ENCODE measurements at regions not wholly inside any gene's neighbourhood (a gene's known extent, or its start where the extent isn't known, plus 50 kb on each side); places are given as distances from the start of the nearest gene placed in this dataset.
"Not testable (repeated sequence)": the region's sequence is repeated elsewhere in the genome, so short reads cannot be mapped to it uniquely, and the experiment has no call there.

- intact Hi-C loops (cut with DNase I), result no loop called here
- TF ChIP-seq CTCF (IDR thresholded peaks at IDR 0.05), result no peak
- no peaks in the 10 kb centered on the region for H3K27me3 ChIP-seq
- no peak overlapping the region for H3K27ac ChIP-seq
- H3K9ac ChIP-seq (ENCODE audit: low read depth in 2 of 2, low read length in 2 of 2), result no peak overlapping the region
- no peak overlapping the region for H3K4me3 ChIP-seq
- H3K36me3 ChIP-seq, result no peaks in the 10 kb centered on the region
- H3K4me1 ChIP-seq, result no peaks in the 10 kb centered on the region
- DNase-seq, result no peak
- H3K9me3 ChIP-seq, result no peaks in the 10 kb centered on the region
Observed at GRCh38 chr6:16822975-16823717, 61.9 kb upstream of the ATXN1 start.

- Histone ChIP-seq H3K27ac (no peak overlapping the region), H3K9ac (ENCODE audit: low read depth in 2 of 2, low read length in 2 of 2) (no peak overlapping the region), H3K36me3 (no peaks in the 10 kb centered on the region), H3K4me3 (no peak overlapping the region), H3K4me1 (no peaks in the 10 kb centered on the region), H3K27me3 (no peaks in the 10 kb centered on the region), H3K9me3 (no peaks in the 10 kb centered on the region)
- no peak for TF ChIP-seq CTCF (IDR thresholded peaks at IDR 0.05)
- intact Hi-C loops (cut with DNase I), result no loop called here
- no peak for DNase-seq
Observed at GRCh38 chr6:16822529-16822928, 61.3 kb upstream of the ATXN1 start.

- H3K4me1 ChIP-seq, result no peaks in the 10 kb centered on the region
- H3K36me3 ChIP-seq, result no peaks in the 10 kb centered on the region
- TF ChIP-seq CTCF (IDR thresholded peaks at IDR 0.05), result no peak
- DNase-seq, result no peak
- H3K9me3 ChIP-seq, result no peaks in the 10 kb centered on the region
- H3K9ac ChIP-seq (ENCODE audit: low read depth in 2 of 2, low read length in 2 of 2), result no peak overlapping the region
- intact Hi-C loops (cut with DNase I), result no loop called here
- H3K27ac ChIP-seq, result no peak overlapping the region
- no peak overlapping the region for H3K4me3 ChIP-seq
- no peaks in the 10 kb centered on the region for H3K27me3 ChIP-seq
Observed at GRCh38 chr6:16821834-16822264, 60.6 kb upstream of the ATXN1 start.

GRCh38 chr6:16820262-16820661 lies 59.0 kb upstream of the ATXN1 start:
- intact Hi-C loops (cut with DNase I); H3K9me3 ChIP-seq; H3K36me3 ChIP-seq; H3K4me3 ChIP-seq; H3K27me3 ChIP-seq; DNase-seq; H3K9ac ChIP-seq (ENCODE audit: low read depth in 2 of 2, low read length in 2 of 2); H3K27ac ChIP-seq; H3K4me1 ChIP-seq: not testable (repeated sequence)

GRCh38 chr6:16819752-16820151 lies 58.5 kb upstream of the ATXN1 start:
- Histone ChIP-seq H3K9me3 (no peaks in the 10 kb centered on the region), H3K36me3 (no peaks in the 10 kb centered on the region), H3K4me3 (no peak overlapping the region), H3K9ac (ENCODE audit: low read depth in 2 of 2, low read length in 2 of 2) (no peak overlapping the region), H3K27me3 (no peaks in the 10 kb centered on the region), H3K27ac (no peak overlapping the region), H3K4me1 (no peaks in the 10 kb centered on the region)
- DNase-seq, result no peak
- TF ChIP-seq CTCF (IDR thresholded peaks at IDR 0.05), result no peak
- intact Hi-C loops (cut with DNase I), result no loop called here

GRCh38 chr6:16818992-16819626 lies 57.8 kb upstream of the ATXN1 start:
- no peak for DNase-seq
- H3K4me3 ChIP-seq, result no peak overlapping the region
- no peak overlapping the region for H3K9ac ChIP-seq (ENCODE audit: low read depth in 2 of 2, low read length in 2 of 2)
- H3K9me3 ChIP-seq, result no peaks in the 10 kb centered on the region
- H3K27ac ChIP-seq, result no peak overlapping the region
- TF ChIP-seq CTCF (IDR thresholded peaks at IDR 0.05), result no peak
- intact Hi-C loops (cut with DNase I), result no loop called here
- no peaks in the 10 kb centered on the region for H3K36me3 ChIP-seq
- no peaks in the 10 kb centered on the region for H3K27me3 ChIP-seq
- no peaks in the 10 kb centered on the region for H3K4me1 ChIP-seq
